Keratinocyte (primary cell): ENCODE measurements at regions not wholly inside any gene's neighbourhood (a gene's known extent, or its start where the extent isn't known, plus 50 kb on each side); places are given as distances from the start of the nearest gene placed in this dataset.

Source experiments
- DNase-seq: peaks from one replicate; pipeline ENCODE4 v3.0.0-alpha.2; 2011; ENCODE audit warnings: low read depth, missing footprints, low spot score
- FAIRE-seq: peaks from 2 replicates; lab custom pipeline; 2011; peaks lifted over from hg19 to GRCh38; lab: Jason Lieb, UNC
- H2AFZ ChIP-seq: 2 replicates; pipeline ENCODE4 v1.6.0; 2012; ENCODE audit warnings: low read length, control low read depth, inconsistent platforms; ENCODE audit not compliant: control insufficient read depth
- H3K27ac ChIP-seq: 2 replicates; pipeline ENCODE4 v1.5.1; 2011; ENCODE audit warnings: low read length; ENCODE audit not compliant: control insufficient read depth, insufficient read depth
- H3K27me3 ChIP-seq: 3 replicates; pipeline ENCODE4 v1.6.0; 2011; ENCODE audit warnings: low read length; ENCODE audit not compliant: control insufficient read depth, insufficient read depth; ENCODE audit errors: extremely low read depth
- H3K36me3 ChIP-seq, 2 experiments: 2 replicates in 1 of 2; 3 replicates in 1 of 2; pipeline ENCODE4 v1.5.1; 2011; ENCODE audit warnings: low read length in 2 of 2, mild to moderate bottlenecking in 1 of 2; ENCODE audit not compliant: control insufficient read depth in 2 of 2, insufficient read depth in 2 of 2; ENCODE audit errors: extremely low read depth in 1 of 2
- H3K4me1 ChIP-seq: 3 replicates; pipeline ENCODE4 v1.5.1; 2011; ENCODE audit warnings: low read length; ENCODE audit not compliant: control insufficient read depth, insufficient read depth; ENCODE audit errors: extremely low read depth
- H3K4me2 ChIP-seq: 3 replicates; pipeline ENCODE4 v1.6.0; 2011; ENCODE audit warnings: low read depth, low read length; ENCODE audit not compliant: control insufficient read depth, insufficient read depth; ENCODE audit errors: extremely low read depth
- H3K4me3 ChIP-seq, 3 experiments: fragments of 200-600 bp in 1 of 3; sonication (generic) in 1 of 3; 2 replicates in 2 of 3; 3 replicates in 1 of 3; pipeline ENCODE4 v1.5.1; 2011 to 2016; ENCODE audit warnings: low read length in 3 of 3, mild to moderate bottlenecking in 3 of 3, control low read depth in 2 of 3, inconsistent platforms in 1 of 3, low read depth in 1 of 3, mixed read lengths in 1 of 3, mixed run types in 1 of 3, moderate library complexity in 1 of 3; ENCODE audit not compliant: control insufficient read depth in 2 of 3, insufficient read depth in 2 of 3; ENCODE audit errors: extremely low read depth in 1 of 3
- H3K79me2 ChIP-seq: 2 replicates; pipeline ENCODE4 v1.6.0; 2012; ENCODE audit warnings: low read length; ENCODE audit not compliant: control insufficient read depth, insufficient read depth
- H3K9ac ChIP-seq: 3 replicates; pipeline ENCODE4 v1.6.0; 2011; ENCODE audit warnings: low read length; ENCODE audit not compliant: control insufficient read depth, insufficient read depth; ENCODE audit errors: extremely low read depth
- H3K9me1 ChIP-seq: 3 replicates; pipeline ENCODE4 v1.6.0; 2011; ENCODE audit warnings: low read length; ENCODE audit not compliant: control insufficient read depth, insufficient read depth; ENCODE audit errors: extremely low read depth
- H3K9me3 ChIP-seq: 2 replicates; pipeline ENCODE4 v1.5.1; 2012; ENCODE audit warnings: low read depth, low read length; ENCODE audit not compliant: control insufficient read depth
- H4K20me1 ChIP-seq: 3 replicates; pipeline ENCODE4 v1.6.0; 2011; ENCODE audit warnings: low read length; ENCODE audit not compliant: control insufficient read depth, insufficient read depth; ENCODE audit errors: extremely low read depth
- EZH2 ChIP-seq: IDR thresholded peaks from one replicate; pipeline ENCODE4 v1.6.1; 2012; ENCODE audit warnings: inconsistent platforms, mild to moderate bottlenecking, low read length, moderate library complexity
- dilution Hi-C: fragments of 300-500 bp; cut with MboI; formaldehyde crosslinking; loops from one replicate; pipeline ENCODE4 v1.7.0; 2020; ENCODE audit warnings: low sequenced_read_pairs; ENCODE audit not compliant: extremely low pct_ligation_motif_present
- TF ChIP-seq, protein P1 (sequence below), 3 experiments: IDR thresholded peaks in 1 of 3; conservative IDR thresholded peaks in 1 of 3; optimal IDR thresholded peaks in 1 of 3; 2 replicates in 2 of 3; 3 replicates in 1 of 3; pipeline versions ENCODE3 to v1.5.1; 2011; ENCODE audit warnings: low read length in 3 of 3, mild to moderate bottlenecking in 3 of 3, moderate library complexity in 2 of 3, control low read depth in 1 of 3, inconsistent platforms in 1 of 3; ENCODE audit not compliant: insufficient read depth in 2 of 3; ENCODE audit errors: extremely low read depth in 1 of 3

DNA sequence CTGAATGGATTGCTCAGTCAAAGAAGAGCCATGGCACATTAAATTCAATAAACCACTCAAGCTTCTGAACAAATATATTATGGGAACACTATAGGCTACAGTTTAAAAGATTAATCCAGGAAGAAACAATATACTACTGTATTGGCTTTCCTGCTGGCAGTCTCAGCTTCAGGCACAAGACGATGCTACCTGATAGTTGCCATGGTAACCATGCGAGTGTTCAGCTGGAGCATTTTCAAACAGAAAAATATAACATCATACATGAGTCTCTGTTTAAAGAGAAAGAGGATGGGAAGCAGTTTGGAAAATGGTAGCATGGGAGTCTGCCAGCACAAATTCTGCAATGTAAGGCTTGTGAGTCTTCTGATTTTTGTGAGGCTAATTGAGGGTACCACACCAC lies 65.9 kb upstream of the CPO start:
- H3K27ac ChIP-seq = no peak overlapping the region
- H3K36me3 ChIP-seq = no peaks in the 10 kb centered on the region
- DNase-seq (no peak), FAIRE-seq (no peak)
- no peaks in the 10 kb centered on the region for H3K79me2 ChIP-seq
- H3K9me1 ChIP-seq = no peaks in the 10 kb centered on the region
- H3K27me3 ChIP-seq = no peaks in the 10 kb centered on the region
- H3K4me1 ChIP-seq = no peaks in the 10 kb centered on the region
- no peaks in the 10 kb centered on the region for H3K9me3 ChIP-seq
- no peak overlapping the region for H3K4me2 ChIP-seq
- H3K4me3 ChIP-seq = no peak overlapping the region
- no peaks in the 10 kb centered on the region for H4K20me1 ChIP-seq
- TF ChIP-seq EZH2 = no peak
- TF ChIP-seq, protein P1, sequence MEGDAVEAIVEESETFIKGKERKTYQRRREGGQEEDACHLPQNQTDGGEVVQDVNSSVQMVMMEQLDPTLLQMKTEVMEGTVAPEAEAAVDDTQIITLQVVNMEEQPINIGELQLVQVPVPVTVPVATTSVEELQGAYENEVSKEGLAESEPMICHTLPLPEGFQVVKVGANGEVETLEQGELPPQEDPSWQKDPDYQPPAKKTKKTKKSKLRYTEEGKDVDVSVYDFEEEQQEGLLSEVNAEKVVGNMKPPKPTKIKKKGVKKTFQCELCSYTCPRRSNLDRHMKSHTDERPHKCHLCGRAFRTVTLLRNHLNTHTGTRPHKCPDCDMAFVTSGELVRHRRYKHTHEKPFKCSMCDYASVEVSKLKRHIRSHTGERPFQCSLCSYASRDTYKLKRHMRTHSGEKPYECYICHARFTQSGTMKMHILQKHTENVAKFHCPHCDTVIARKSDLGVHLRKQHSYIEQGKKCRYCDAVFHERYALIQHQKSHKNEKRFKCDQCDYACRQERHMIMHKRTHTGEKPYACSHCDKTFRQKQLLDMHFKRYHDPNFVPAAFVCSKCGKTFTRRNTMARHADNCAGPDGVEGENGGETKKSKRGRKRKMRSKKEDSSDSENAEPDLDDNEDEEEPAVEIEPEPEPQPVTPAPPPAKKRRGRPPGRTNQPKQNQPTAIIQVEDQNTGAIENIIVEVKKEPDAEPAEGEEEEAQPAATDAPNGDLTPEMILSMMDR (optimal IDR thresholded peaks at IDR 0.05 in 1 of 3, IDR thresholded peaks at IDR 0.05 in 1 of 3, conservative IDR thresholded peaks at IDR 0.05 in 1 of 3; ENCODE audit: extremely low read depth in 1 of 3, insufficient read depth in 2 of 3, low read length in 3 of 3) = no peak
- H2AFZ ChIP-seq = no peak overlapping the region
- H3K9ac ChIP-seq = no peak overlapping the region
- dilution Hi-C loops = no loop called here

DNA sequence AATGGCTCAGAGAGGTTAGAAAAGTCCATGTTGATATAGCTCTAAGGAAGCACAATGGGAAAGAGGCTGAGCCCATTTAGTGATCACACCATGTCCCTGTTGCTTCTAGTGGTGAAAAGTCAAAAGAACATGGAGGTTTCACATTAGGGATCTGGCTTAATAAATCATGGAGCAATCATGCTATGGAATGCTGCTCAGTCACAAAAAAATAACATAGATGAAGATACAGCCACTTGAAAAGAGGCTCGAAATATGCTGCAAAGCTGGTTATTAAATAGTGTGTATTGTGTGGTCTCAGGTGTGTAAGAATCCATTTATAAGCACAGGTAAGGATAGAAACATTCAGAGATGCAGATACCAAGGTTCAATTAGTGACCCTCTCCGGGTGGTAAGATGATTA lies 63.6 kb upstream of the CPO start:
- no peaks in the 10 kb centered on the region for H3K9me1 ChIP-seq
- H3K27me3 ChIP-seq = no peaks in the 10 kb centered on the region
- no peaks in the 10 kb centered on the region for H3K9me3 ChIP-seq
- H3K79me2 ChIP-seq = no peaks in the 10 kb centered on the region
- TF ChIP-seq, protein P1 (optimal IDR thresholded peaks at IDR 0.05 in 1 of 3, IDR thresholded peaks at IDR 0.05 in 1 of 3, conservative IDR thresholded peaks at IDR 0.05 in 1 of 3; ENCODE audit: extremely low read depth in 1 of 3, insufficient read depth in 2 of 3, low read length in 3 of 3) = no peak
- no peak for TF ChIP-seq EZH2
- no peak overlapping the region for H3K27ac ChIP-seq
- H4K20me1 ChIP-seq = no peaks in the 10 kb centered on the region
- FAIRE-seq (no peak), DNase-seq (no peak)
- no peak overlapping the region for H2AFZ ChIP-seq
- no peaks in the 10 kb centered on the region for H3K4me1 ChIP-seq
- dilution Hi-C loops = no loop called here
- no peaks in the 10 kb centered on the region for H3K36me3 ChIP-seq
- no peak overlapping the region for H3K4me2 ChIP-seq
- H3K9ac ChIP-seq = no peak overlapping the region
- no peak overlapping the region for H3K4me3 ChIP-seq
